Vagina (tissue), 2 donors: ENCODE measurements at regions not wholly inside any gene's neighbourhood (a gene's known extent, or its start where the extent isn't known, plus 50 kb on each side); places are given as distances from the start of the nearest gene placed in this dataset.

Experiments used
- DNase-seq, 2 donors: peaks; one replicate each; pipeline ENCODE4 v3.0.0-alpha.2; 2017; ENCODE audit errors: extremely low spot score in 2 of 2
- H3K27ac ChIP-seq: fragments of 200-600 bp; sonication (generic); one replicate; pipeline ENCODE4 v1.5.1; 2019
- H3K27me3 ChIP-seq: fragments of 200-600 bp; sonication (generic); one replicate; pipeline ENCODE4 v1.5.1; 2019
- H3K36me3 ChIP-seq, 2 donors: fragments of 200-600 bp; sonication (generic); one replicate each; pipeline ENCODE4 v1.5.1; 2017 to 2019
- H3K4me1 ChIP-seq: fragments of 200-600 bp; sonication (generic); one replicate; pipeline ENCODE4 v1.5.1; 2019
- H3K4me3 ChIP-seq, 2 donors: fragments of 200-600 bp; sonication (generic); 1 replicate in 1 of 2; 2 replicates in 1 of 2; pipeline ENCODE4 v1.5.1; 2016 to 2019
- H3K9me3 ChIP-seq: fragments of 200-600 bp; sonication (generic); one replicate; pipeline ENCODE4 v1.5.1; 2019
- CTCF ChIP-seq, 3 experiments: fragments of 450-650 bp in 2 of 3; fragments of 200-600 bp in 1 of 3; sonication (generic) in 1 of 3; IDR thresholded peaks; one replicate each; pipeline ENCODE4 v1.5.1; 2017 to 2019; ENCODE audit warnings: antibody characterized with exemption in 3 of 3, mild to moderate bottlenecking in 2 of 3, moderate library complexity in 2 of 3
- POLR2A ChIP-seq, 2 donors: fragments of 450-650 bp; IDR thresholded peaks; one replicate each; pipeline ENCODE4 v1.6.1; 2017; ENCODE audit warnings: antibody characterized with exemption in 2 of 2, mild to moderate bottlenecking in 2 of 2, moderate library complexity in 2 of 2
- POLR2AphosphoS5 ChIP-seq, 2 donors: sonication (generic); formaldehyde crosslinking; IDR thresholded peaks; one replicate each; pipeline ENCODE4 v1.9.0; 2017; ENCODE audit warnings: antibody characterized with exemption in 2 of 2, mild to moderate bottlenecking in 2 of 2, low read depth in 1 of 2; ENCODE audit not compliant: insufficient read depth in 1 of 2
- intact Hi-C: fragments of 100-400 bp; cut with DNase I; formaldehyde crosslinking; loops from one replicate; pipeline ENCODE4 v1.15.1; 2023

GRCh38 chr6:113354204-113354895 lies 502.8 kb upstream of the MARCKS start:
- intact Hi-C loops: no loop called here
- Histone ChIP-seq H3K4me3 (no peak overlapping the region), H3K27me3 (no peaks in the 10 kb centered on the region), H3K36me3 (no peaks in the 10 kb centered on the region), H3K4me1 (peaks cover 21% of the 10 kb centered on the region), H3K27ac (no peak overlapping the region), H3K9me3 (no peaks in the 10 kb centered on the region)
- TF ChIP-seq POLR2AphosphoS5 (IDR thresholded peaks at IDR 0.05; ENCODE audit: insufficient read depth in 1 of 2, low read depth in 1 of 2): no peak
- TF ChIP-seq CTCF (IDR thresholded peaks at IDR 0.05): no peak
- TF ChIP-seq POLR2A (IDR thresholded peaks at IDR 0.05): no peak
- no peak for DNase-seq

- no peak for DNase-seq
- Histone ChIP-seq H3K4me1 (peaks cover 17% of the 10 kb centered on the region), H3K36me3 (no peaks in the 10 kb centered on the region), H3K4me3 (no peak overlapping the region), H3K9me3 (no peaks in the 10 kb centered on the region), H3K27me3 (no peaks in the 10 kb centered on the region), H3K27ac (no peak overlapping the region)
- intact Hi-C loops: no loop called here
- TF ChIP-seq POLR2A (IDR thresholded peaks at IDR 0.05) (no peak), CTCF (IDR thresholded peaks at IDR 0.05) (no peak), POLR2AphosphoS5 (IDR thresholded peaks at IDR 0.05; ENCODE audit: insufficient read depth in 1 of 2, low read depth in 1 of 2) (no peak)
Observed at GRCh38 chr6:113356139-113356538, 501.0 kb upstream of the MARCKS start.

- no peak for TF ChIP-seq POLR2AphosphoS5 (IDR thresholded peaks at IDR 0.05; ENCODE audit: insufficient read depth in 1 of 2, low read depth in 1 of 2)
- no peak for TF ChIP-seq CTCF (IDR thresholded peaks at IDR 0.05)
- TF ChIP-seq POLR2A (IDR thresholded peaks at IDR 0.05): no peak
- DNase-seq: no peak
Observed at GRCh38 chr6:113357041-113357440, 500.1 kb upstream of the MARCKS start.

GRCh38 chr6:113358063-113358583 lies 499.0 kb upstream of the MARCKS start:
- intact Hi-C loops: no loop called here
- Histone ChIP-seq H3K9me3 (no peaks in the 10 kb centered on the region), H3K4me1 (no peaks in the 10 kb centered on the region), H3K4me3 (no peak overlapping the region), H3K27ac (no peak overlapping the region), H3K36me3 (no peaks in the 10 kb centered on the region), H3K27me3 (no peaks in the 10 kb centered on the region)
- DNase-seq: no peak
- TF ChIP-seq POLR2AphosphoS5 (IDR thresholded peaks at IDR 0.05; ENCODE audit: insufficient read depth in 1 of 2, low read depth in 1 of 2) (no peak), CTCF (IDR thresholded peaks at IDR 0.05) (no peak), POLR2A (IDR thresholded peaks at IDR 0.05) (no peak)

More at GRCh38 chr6:113357041-113357440, 500.1 kb upstream of the MARCKS start:
- Histone ChIP-seq H3K9me3 (no peaks in the 10 kb centered on the region), H3K27ac (no peak overlapping the region), H3K27me3 (no peaks in the 10 kb centered on the region), H3K4me3 (no peak overlapping the region), H3K36me3 (no peaks in the 10 kb centered on the region), H3K4me1 (peaks cover 8% of the 10 kb centered on the region)
- intact Hi-C loops: no loop called here
